ENCODE measurements at regions not wholly inside any gene's neighbourhood (a gene's known extent, or its start where the extent isn't known, plus 50 kb on each side); places are given as distances from the start of the nearest gene placed in this dataset.
"Not testable (repeated sequence)": the region's sequence is repeated elsewhere in the genome, so short reads cannot be mapped to it uniquely, and the experiment has no call there.

- POLR2A ChIA-PET (ENCODE audit: low non-redundant PET); DNase-seq (ENCODE audit: low spot score); H3K27ac ChIP-seq; CTCF ChIA-PET: not testable (repeated sequence)
These were observed 54.4 kb upstream of the MUCL1 start for GRCh38 chr12:54799966-54800365.

DNA sequence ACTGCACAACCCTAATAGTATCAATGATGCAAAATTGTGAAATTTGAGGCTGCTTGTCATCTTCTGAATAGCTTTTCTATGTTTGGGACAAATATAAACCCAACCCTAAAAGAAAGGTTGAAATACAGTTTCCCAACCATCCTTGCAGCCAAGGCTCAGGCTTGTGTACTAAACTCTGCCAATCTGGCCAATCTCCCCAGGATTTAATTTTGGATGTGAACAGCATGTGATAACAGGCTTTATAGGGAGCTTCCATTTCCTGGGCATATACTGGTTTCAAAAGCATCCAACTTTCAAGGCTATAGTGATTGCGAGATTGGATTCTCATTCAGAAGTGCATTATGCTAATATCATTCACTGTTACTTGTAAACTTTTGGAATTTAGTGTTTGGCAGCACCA, 55.7 kb upstream of the MUCL1 start:
- POLR2A ChIA-PET (ENCODE audit: low non-redundant PET), result no interaction called here
- CTCF ChIA-PET, result no interaction called here

GRCh38 chr12:54796991-54797390, 57.3 kb upstream of the MUCL1 start:
- ChIA-PET POLR2A (ENCODE audit: low non-redundant PET) (no interaction called here), CTCF (no interaction called here)
- no peak for DNase-seq (ENCODE audit: low spot score)
- TF ChIP-seq, protein P1, sequence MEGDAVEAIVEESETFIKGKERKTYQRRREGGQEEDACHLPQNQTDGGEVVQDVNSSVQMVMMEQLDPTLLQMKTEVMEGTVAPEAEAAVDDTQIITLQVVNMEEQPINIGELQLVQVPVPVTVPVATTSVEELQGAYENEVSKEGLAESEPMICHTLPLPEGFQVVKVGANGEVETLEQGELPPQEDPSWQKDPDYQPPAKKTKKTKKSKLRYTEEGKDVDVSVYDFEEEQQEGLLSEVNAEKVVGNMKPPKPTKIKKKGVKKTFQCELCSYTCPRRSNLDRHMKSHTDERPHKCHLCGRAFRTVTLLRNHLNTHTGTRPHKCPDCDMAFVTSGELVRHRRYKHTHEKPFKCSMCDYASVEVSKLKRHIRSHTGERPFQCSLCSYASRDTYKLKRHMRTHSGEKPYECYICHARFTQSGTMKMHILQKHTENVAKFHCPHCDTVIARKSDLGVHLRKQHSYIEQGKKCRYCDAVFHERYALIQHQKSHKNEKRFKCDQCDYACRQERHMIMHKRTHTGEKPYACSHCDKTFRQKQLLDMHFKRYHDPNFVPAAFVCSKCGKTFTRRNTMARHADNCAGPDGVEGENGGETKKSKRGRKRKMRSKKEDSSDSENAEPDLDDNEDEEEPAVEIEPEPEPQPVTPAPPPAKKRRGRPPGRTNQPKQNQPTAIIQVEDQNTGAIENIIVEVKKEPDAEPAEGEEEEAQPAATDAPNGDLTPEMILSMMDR (conservative IDR thresholded peaks at IDR 0.05; ENCODE audit: low read depth), result no peak
- H3K27ac ChIP-seq, result no peak overlapping the region

More for the DNA sequence above, 55.7 kb upstream of the MUCL1 start:
- DNase-seq (ENCODE audit: low spot score), result no peak
- TF ChIP-seq, protein P1 (conservative IDR thresholded peaks at IDR 0.05; ENCODE audit: low read depth), result no peak
- H3K27ac ChIP-seq, result no peak overlapping the region

- H3K27ac ChIP-seq, result no peak overlapping the region
- CTCF ChIA-PET, result no interaction called here
- POLR2A ChIA-PET (ENCODE audit: low non-redundant PET), result no interaction called here
- TF ChIP-seq, protein P1 (conservative IDR thresholded peaks at IDR 0.05; ENCODE audit: low read depth), result no peak
- DNase-seq (ENCODE audit: low spot score), result no peak
These were observed 58.7 kb upstream of the MUCL1 start for GRCh38 chr12:54795644-54796043.

DNA sequence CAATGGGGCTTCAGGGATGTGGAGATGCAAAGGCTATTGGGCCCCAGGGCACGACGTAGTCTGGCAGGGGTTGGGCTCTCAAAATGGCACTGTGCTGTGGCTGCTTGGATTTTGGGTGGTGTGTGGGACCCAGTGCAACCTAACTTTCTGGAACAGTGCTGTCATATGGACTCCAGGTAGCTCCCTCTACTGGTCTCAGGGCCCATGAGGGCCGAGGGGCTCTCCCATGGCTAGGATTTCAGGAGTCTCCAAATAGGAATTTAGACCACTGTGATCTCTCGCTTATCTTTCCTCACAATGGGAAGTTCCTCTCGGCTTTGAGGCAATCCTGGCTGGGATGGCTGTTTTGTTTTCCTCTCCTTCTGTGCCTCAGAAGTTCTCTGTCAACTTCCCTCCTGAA, 68.2 kb upstream of the MUCL1 start:
- DNase-seq (ENCODE audit: low spot score), result no peak
- POLR2A ChIA-PET (ENCODE audit: low non-redundant PET), result no interaction called here
- TF ChIP-seq, protein P1 (conservative IDR thresholded peaks at IDR 0.05; ENCODE audit: low read depth), result no peak
- CTCF ChIA-PET, result no interaction called here
- H3K27ac ChIP-seq, result no peak overlapping the region

GRCh38 chr12:54784115-54784514, 70.2 kb upstream of the MUCL1 start:
- no peak for DNase-seq (ENCODE audit: low spot score)
- ChIA-PET CTCF (no interaction called here), POLR2A (ENCODE audit: low non-redundant PET) (no interaction called here)
- TF ChIP-seq, protein P1 (conservative IDR thresholded peaks at IDR 0.05; ENCODE audit: low read depth), result no peak
- H3K27ac ChIP-seq, result no peak overlapping the region

GRCh38 chr12:54777031-54777430, 77.3 kb upstream of the MUCL1 start:
- CTCF ChIA-PET; POLR2A ChIA-PET (ENCODE audit: low non-redundant PET); DNase-seq (ENCODE audit: low spot score); H3K27ac ChIP-seq: not testable (repeated sequence)

DNA sequence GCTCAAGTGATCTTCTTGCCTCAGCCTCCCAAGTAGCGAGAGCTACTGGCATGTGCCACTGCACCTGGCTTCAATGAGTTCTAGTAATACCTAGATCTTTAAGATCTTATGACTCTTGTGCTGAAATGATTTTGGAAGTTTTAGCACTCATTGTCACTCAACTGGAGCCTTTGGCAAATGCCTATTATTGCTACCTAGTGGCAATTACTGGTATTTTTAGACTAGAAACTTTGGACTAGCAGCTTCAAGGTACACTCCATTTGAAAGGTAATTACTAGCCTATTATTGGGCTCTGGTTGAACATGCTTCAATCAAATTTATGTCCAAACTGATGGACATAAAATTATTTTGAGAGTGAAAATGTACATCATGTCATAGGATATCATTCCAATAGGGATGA, 80.7 kb upstream of the MUCL1 start:
- ChIA-PET CTCF (no interaction called here), POLR2A (ENCODE audit: low non-redundant PET) (no interaction called here)

More for the DNA sequence above, 80.7 kb upstream of the MUCL1 start:
- no peak overlapping the region for H3K27ac ChIP-seq
- TF ChIP-seq, protein P1 (conservative IDR thresholded peaks at IDR 0.05; ENCODE audit: low read depth), result no peak
- DNase-seq (ENCODE audit: low spot score), result no peak
